GM12892 (cell line): ENCODE measurements at regions not wholly inside any gene's neighbourhood (a gene's known extent, or its start where the extent isn't known, plus 50 kb on each side); places are given as distances from the start of the nearest gene placed in this dataset.

Experiments
- POLR2AphosphoS5 ChIP-seq: IDR thresholded peaks from 2 replicates; pipeline ENCODE4 v1.6.1; 2011; ENCODE audit warnings: low read depth, low read length, control low read depth
- TAF1 ChIP-seq: IDR thresholded peaks from 2 replicates; pipeline ENCODE4 v1.6.1; 2011; ENCODE audit warnings: low read depth, mild to moderate bottlenecking, control low read depth, low read length, borderline replicate concordance

DNA sequence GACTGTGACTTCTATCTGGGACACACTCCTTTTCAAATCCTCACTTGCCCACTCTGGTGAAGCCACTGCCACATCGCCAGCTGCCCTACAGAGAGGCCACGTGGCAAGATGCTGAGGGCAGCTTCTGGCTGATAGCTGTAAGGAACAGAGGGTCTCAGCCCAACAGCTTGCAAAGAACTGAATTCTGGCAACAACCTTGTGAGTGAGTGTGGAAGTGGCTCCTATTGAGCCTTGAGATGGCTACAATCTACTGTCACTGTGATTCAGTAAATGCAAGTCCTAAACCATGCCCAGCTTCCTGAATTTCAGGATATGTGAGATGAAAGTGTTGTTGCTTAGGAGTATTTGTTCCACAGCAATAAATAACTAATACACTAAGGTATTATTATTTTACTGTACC is 314.3 kb upstream of the TMTC4 start:
- TF ChIP-seq TAF1: no peak
- no peak for TF ChIP-seq POLR2AphosphoS5
